CD4-positive, alpha-beta T cell treated with Interferon gamma for 1 hour (primary cell): ENCODE measurements at regions not wholly inside any gene's neighbourhood (a gene's known extent, or its start where the extent isn't known, plus 50 kb on each side); places are given as distances from the start of the nearest gene placed in this dataset.
"Not testable (repeated sequence)": the region's sequence is repeated elsewhere in the genome, so short reads cannot be mapped to it uniquely, and the experiment has no call there.

Source experiments
- DNase-seq: peaks from one replicate; pipeline ENCODE4 v3.0.0-alpha.2; 2020

- no peak for DNase-seq
Measured at GRCh38 chr5:106658150-106658549, 1012.6 kb downstream of the EFNA5 start.

- no peak for DNase-seq
Measured at GRCh38 chr5:106656821-106657220, 1013.9 kb downstream of the EFNA5 start.

- DNase-seq: no peak
Measured at GRCh38 chr5:106649031-106649430, 1021.7 kb downstream of the EFNA5 start.

GRCh38 chr5:106648401-106648800 is 1022.3 kb downstream of the EFNA5 start:
- DNase-seq: no peak

DNA sequence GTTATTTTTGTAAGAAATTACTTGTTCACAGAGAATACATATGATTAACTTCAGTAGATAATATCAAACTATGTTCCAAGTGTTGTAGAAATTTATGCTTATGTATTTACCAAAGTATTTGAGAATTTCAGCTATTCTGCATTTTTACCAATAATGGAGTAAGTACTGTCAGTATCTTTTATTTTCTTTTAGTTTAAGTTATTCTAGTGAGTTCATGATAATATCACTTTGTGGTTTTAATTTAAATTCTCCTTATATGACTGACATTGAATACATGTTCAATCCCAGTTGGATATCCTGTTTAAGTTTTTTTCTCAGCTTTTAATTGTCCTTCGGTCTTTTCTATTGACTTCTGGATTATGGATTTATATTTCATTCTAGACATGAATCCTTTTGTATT is 1024.6 kb downstream of the EFNA5 start:
- no peak for DNase-seq

GRCh38 chr5:106640511-106640910 is 1030.2 kb downstream of the EFNA5 start:
- DNase-seq: no peak

- no peak for DNase-seq
Measured at GRCh38 chr5:106639488-106639887, 1031.2 kb downstream of the EFNA5 start.

DNA sequence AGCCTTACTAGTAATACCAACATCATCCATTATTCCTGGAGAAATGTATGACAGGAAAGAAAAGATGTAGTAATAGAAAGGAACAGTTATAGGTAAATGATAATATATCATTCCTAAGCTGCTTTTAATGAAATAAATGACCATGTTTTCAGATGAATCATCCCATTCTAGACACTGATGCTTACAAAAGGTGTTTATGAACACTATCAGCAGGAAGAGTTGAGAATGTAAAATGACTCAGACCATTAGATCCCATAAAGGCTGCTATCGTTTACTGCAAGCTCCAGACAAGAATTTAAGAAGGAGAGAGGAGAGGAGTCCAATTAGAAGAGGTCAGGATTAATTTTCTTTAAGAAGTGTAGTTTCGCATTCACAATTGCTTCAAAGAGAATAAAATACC is 1033.5 kb downstream of the EFNA5 start:
- no peak for DNase-seq

DNA sequence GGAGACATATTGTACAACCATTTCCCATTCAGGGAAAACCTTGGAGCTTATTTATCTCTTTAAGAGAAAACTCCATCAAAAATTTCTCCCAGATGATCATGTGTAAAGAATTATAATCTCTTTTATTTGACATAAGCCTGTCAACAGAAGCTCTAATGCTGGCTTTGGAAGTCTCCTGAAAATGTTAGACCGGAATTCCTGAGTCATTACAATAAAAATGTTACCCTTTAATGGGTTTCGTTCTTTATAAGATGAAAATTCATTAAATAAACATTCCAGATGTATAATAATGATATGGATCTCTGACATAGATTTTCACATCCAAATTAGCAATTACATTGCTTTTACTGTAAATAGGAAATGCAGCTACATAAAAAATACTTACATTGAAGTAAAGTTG is 1036.4 kb downstream of the EFNA5 start:
- no peak for DNase-seq

DNA sequence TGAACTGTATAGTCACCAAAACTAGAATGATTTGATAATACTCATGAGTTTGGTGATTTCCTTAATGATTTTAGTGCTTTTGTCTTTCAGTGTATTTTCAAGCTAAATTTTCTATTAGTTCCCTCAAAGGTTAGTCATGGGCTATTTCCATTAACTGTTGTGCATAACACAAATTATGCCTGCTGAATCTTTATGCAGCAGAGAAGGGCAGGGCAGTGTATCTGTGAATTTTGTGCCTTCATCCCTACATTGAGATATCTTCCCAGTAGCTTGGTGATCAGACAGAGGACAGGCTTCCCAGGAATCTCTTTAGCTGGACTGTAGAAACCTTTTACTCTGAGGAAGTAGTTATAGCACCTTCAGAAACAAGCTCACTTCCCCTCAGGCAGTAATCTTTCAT is 1036.9 kb downstream of the EFNA5 start:
- no peak for DNase-seq

DNA sequence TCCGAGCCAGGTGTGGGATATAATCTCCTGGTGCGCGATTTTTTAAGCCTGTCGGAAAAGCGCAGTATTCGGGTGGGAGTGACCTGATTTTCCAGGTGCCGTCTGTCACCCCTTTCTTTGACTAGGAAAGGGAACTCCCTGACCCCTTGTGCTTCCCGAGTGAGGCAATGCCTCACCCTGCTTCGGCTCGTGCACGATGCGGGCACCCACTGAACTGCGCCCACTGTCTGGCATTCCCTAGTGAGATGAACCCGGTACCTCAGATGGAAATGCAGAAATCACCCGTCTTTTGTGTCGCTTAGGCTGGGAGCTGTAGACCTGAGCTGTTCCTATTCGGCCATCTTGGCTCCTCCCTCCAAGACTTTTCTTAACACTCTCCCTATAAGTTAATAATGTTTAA is 1042.3 kb downstream of the EFNA5 start:
- not testable (repeated sequence) for DNase-seq

GRCh38 chr5:106610041-106610440 is 1060.7 kb downstream of the EFNA5 start:
- no peak for DNase-seq

DNA sequence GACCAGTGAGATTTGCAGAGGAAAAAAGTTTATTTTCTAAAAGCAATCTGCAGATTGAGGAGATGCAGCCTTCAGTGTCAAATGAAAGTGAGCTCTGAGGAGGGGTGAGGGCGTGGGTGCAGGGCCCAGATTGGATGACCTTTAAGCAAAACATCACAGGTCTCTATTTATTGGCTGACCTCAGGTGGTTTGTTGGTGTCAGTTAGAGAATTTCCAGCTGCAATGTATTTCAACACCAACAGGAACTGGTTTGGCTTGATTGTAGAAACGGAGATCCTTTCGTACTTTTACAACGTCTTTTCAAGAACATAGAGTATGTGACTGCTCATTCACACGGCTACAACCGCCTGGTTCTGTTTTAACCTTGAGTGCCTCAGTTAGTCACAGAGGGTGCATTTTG is 1069.1 kb downstream of the EFNA5 start:
- DNase-seq: no peak

DNA sequence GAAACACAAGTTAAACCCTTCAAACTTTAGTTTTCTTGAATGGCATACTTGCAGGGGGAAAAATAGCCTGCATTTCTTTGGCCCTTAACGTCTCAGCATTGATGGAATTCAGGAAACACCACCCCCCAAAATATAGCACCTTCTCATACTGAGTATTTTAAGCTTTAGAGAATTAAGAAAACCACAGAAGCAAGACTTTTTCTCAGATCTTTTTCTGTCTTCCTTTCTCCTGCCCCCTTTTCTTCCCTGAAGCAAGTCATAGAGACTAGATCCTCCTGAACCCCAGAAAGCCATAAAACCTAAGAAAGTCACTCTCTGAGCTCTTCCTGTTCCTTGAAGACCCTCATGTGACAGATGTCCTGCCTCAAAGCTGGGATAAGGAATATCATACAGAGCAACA is 1069.9 kb downstream of the EFNA5 start:
- no peak for DNase-seq

- DNase-seq: no peak
Measured at GRCh38 chr5:106595864-106596263, 1074.9 kb downstream of the EFNA5 start.

GRCh38 chr5:106584268-106584667 is 1086.5 kb downstream of the EFNA5 start:
- DNase-seq: no peak

DNA sequence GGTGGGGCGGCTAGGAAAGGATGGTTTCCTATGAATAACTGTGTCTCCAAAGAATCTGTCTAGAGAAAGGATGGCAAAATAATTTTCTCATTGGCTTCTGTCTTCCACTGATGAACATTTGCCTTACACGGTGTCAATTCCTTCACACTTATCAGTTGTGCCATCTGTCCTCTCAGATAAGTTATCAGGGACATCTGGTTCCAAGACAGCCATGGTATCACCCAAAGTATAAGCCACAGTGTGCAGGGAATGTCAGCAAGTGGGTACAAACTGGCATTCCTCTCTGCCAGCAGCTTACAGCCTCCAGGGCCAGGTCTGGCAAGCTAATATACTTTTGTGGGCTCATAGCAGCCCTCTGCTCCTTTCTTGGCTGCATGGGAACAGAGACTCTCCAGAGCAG is 1092.0 kb downstream of the EFNA5 start:
- no peak for DNase-seq

DNA sequence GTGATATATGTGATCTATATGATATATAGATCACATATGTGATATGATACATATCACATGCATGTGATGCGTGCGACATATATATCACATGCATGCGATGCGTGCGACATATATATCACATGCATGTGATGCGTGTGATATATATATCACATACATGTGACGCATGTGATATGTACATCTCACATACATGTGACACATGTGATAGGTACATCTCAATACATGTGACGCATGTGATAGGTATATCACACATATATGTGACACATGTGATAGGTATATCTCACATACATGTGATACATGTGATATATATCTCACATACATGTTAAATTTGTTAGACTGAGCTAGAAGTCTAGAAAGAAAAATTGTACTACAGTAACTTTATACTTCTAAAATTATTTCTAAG is 1095.9 kb downstream of the EFNA5 start:
- no peak for DNase-seq

- DNase-seq: no peak
Measured at GRCh38 chr5:106566031-106566430, 1104.7 kb downstream of the EFNA5 start.

DNA sequence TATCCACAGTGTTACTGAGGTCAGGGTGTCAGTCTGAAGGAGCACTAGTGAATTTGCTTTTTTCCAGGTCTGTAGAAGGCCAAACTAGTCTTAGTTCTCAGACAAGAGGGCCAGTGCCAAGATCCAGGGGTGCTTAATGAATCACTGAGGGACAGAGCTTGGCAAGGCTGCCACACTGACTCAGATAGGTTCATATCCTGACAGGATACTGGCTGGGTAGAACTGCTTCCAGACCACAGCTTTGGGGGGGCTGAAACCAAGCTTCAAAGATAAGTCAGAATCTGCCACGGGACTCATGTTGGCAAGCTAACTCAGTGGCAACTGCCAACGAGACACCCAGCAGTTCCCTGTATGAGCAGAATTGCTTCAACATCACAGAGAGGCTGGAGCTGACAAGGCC is 1125.4 kb downstream of the EFNA5 start:
- no peak for DNase-seq

DNA sequence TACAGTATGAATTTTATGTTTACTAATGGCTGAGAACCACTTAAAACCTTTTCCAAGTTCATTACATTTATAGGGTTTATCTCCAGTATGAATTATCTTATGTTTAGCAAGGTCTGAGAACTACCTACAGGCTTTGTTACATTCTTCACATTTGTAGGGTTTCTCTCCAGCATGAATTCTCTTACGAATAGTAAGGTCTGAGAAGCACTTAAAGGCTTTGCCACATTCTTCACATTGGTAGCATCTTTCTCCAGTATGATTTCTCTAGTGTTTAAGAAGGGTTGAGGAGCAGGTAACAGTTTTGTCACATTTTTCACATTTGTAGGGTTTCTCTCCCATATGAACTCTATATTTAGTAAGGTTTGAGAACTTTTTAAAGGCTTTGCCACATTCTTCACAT is 1127.4 kb downstream of the EFNA5 start:
- DNase-seq: no peak

DNA sequence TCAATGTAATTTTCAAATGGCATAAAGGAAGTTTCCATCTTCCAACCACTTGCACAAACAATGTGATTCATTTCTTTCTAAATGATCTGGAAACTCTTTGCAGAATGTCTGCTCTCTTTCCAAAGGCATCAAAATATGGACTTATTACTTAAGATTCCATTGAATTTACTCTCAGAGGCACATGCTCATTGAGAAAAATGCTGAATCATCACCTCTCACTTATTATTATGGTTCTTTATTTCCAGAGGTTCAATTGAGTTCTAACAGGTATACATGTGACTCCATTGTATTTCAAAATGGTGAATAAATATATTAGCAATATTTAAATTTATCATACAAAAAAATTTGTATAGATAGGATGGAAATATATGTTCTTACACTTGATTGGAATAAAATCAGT is 1140.6 kb downstream of the EFNA5 start:
- DNase-seq: no peak

DNA sequence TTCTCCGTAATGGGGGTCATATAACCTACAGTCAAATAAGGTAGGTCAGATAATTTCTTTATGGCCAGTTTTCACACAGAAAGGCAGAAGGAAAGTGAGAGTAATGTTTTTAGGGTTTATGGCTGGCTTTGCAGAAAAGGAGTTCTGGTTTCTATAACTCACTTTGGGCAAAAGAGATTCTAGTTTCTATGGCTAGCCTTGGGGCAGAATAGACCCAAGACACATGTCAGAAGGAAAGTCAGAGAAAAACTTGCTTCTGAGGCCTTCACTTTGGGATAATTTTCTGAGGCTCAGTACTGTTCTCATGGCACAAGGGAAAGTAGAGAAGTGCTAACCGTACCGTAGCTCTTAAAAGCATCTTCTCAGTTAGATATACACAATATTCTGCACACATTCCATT is 1145.3 kb downstream of the EFNA5 start:
- DNase-seq: no peak

DNA sequence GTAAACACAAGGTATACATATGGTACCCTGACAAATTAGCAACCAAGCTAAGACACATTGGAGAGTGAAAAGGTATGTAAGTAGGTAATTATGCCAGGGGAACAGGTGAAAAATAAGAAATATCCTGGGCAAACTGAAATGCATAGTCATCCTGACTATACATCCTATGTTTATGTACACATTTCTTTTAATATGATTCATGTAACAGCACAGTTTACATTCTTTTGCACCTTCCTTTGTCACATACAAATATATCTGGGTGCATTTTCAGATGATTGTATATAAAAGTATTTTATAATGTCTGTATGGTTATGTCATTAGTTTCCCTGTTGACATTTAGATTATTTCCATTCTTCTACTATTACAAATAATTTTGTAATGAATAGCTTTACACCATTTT is 1146.9 kb downstream of the EFNA5 start:
- no peak for DNase-seq

DNA sequence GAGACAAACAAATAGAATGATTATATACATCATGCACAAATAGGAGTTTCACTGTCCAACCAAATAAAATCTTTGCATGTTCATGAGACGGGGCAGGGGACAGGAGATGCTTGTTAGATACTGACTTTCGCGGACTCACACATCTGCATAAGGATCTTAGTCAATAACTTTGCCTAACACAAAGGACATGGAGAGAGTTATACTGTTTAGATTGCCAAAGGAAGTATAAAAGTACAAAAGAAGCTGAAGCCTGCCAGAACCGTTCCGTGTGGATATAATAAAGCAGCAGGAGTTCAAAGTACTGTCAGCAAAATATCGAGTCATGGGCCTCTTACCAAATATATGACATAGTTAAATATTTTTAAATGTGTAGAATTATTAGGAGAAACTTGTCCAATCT is 1148.4 kb downstream of the EFNA5 start:
- no peak for DNase-seq

DNA sequence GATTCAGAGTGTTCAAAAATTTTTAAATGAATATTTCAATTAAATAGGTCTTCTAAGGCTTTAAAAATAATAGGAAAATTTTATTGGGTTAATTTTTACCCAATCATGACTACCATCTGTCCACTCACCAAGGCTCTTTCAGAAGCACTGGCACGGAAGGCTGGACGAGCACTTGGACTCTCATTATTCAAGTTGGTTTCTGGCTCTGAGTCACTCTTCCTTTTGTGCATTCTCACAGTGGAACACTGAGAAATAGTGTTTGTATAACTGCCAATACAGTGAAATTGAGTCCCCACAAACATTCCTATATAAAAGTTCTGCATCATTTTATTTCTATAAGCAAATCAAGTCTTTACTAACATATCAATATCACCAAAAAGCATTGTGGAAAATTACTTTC is 1149.0 kb downstream of the EFNA5 start:
- no peak for DNase-seq
